Natural killer cell (primary cell): ENCODE measurements at regions not wholly inside any gene's neighbourhood (a gene's known extent, or its start where the extent isn't known, plus 50 kb on each side); places are given as distances from the start of the nearest gene placed in this dataset.

Source experiments
- ATAC-seq, 3 donors: fragments of 150-1000 bp in 2 of 3; fragments of 200-7000 bp in 1 of 3; cut with Tn5 transposase; 1 replicate in 1 of 3; 2 replicates in 2 of 3; pipeline ENCODE4 v1.10.0; 2021; ENCODE audit warnings: mild to moderate bottlenecking in 2 of 3, moderate library complexity in 2 of 3
- DNase-seq, 2 donors: peaks; one replicate each; pipeline versions ENCODE4 v3.0.0 to v3.0.0-alpha.2; 2013 to 2021; ENCODE audit warnings: mixed read lengths in 1 of 2
- H3K27ac ChIP-seq: one replicate; pipeline ENCODE4 v1.5.1; 2013; ENCODE audit warnings: mild to moderate bottlenecking, low read length
- H3K27me3 ChIP-seq: one replicate; pipeline ENCODE4 v1.6.1; 2013; ENCODE audit warnings: low read length; ENCODE audit not compliant: control insufficient read depth, insufficient read depth
- H3K36me3 ChIP-seq: one replicate; pipeline ENCODE4 v1.6.1; 2013; ENCODE audit warnings: low read length; ENCODE audit not compliant: control insufficient read depth, insufficient read depth
- H3K4me1 ChIP-seq: one replicate; pipeline ENCODE4 v1.6.1; 2013; ENCODE audit warnings: low read length; ENCODE audit not compliant: control insufficient read depth, insufficient read depth
- H3K4me3 ChIP-seq: one replicate; pipeline ENCODE4 v1.5.1; 2013; ENCODE audit warnings: low read length
- H3K9me3 ChIP-seq: one replicate; pipeline ENCODE4 v1.6.1; 2013; ENCODE audit warnings: low read length; ENCODE audit not compliant: control insufficient read depth, insufficient read depth
- H3K27ac Mint-ChIP-seq, 2 donors: one replicate each; pipeline ENCODE4 v1.8.0; 2022; ENCODE audit warnings: mild to moderate bottlenecking in 2 of 2, mixed read lengths in 2 of 2, moderate library complexity in 1 of 2
- H3K27me3 Mint-ChIP-seq, 2 donors: one replicate each; pipeline ENCODE4 v1.8.0; 2022; ENCODE audit warnings: low read depth in 2 of 2, mixed read lengths in 2 of 2
- H3K36me3 Mint-ChIP-seq: one replicate; pipeline ENCODE4 v1.8.0; 2022; ENCODE audit warnings: mixed read lengths
- H3K4me1 Mint-ChIP-seq, 2 donors: one replicate each; pipeline ENCODE4 v1.8.0; 2022; ENCODE audit warnings: mixed read lengths in 2 of 2
- H3K4me3 Mint-ChIP-seq: one replicate; pipeline ENCODE4 v1.8.0; 2022; ENCODE audit warnings: mild to moderate bottlenecking, moderate library complexity, mixed read lengths
- H3K9me3 Mint-ChIP-seq, 2 donors: one replicate each; pipeline ENCODE4 v1.8.0; 2022; ENCODE audit warnings: mixed read lengths in 2 of 2
- CTCF ChIP-seq: fragments of 200-600 bp; IDR thresholded peaks from one replicate; pipeline ENCODE4 v1.8.0; 2022; ENCODE audit warnings: antibody characterized with exemption
- WGBS: methylation state at CpG from one replicate; pipeline ENCODE4 v1.1.7; 2013; ENCODE audit warnings: missing lambda C conversion rate; ENCODE audit not compliant: insufficient coverage; 5-methylcytosine and 5-hydroxymethylcytosine counted together
- intact Hi-C: fragments of 100-400 bp; cut with micrococcal nuclease; formaldehyde crosslinking; loops from one replicate; pipeline ENCODE4 v1.14.2; 2022

GRCh38 chr12:97411341-97411740 lies 51.3 kb upstream of the RMST start:
- no peaks in the 10 kb centered on the region for H3K27me3 ChIP-seq
- Mint-ChIP-seq H3K4me1 (no peaks in the 10 kb centered on the region), H3K4me3 (no peak overlapping the region), H3K27me3 (no peaks in the 10 kb centered on the region), H3K36me3 (no peaks in the 10 kb centered on the region), H3K9me3 (no peaks in the 10 kb centered on the region), H3K27ac (no peak overlapping the region)
- no peaks in the 10 kb centered on the region for H3K4me1 ChIP-seq
- no peak for TF ChIP-seq CTCF
- no peaks in the 10 kb centered on the region for H3K9me3 ChIP-seq
- H3K4me3 ChIP-seq = no peak overlapping the region
- 98% methylated on average over 2 of the region's 3 CpGs for WGBS
- DNase-seq (no peak), ATAC-seq (no peak)
- no peaks in the 10 kb centered on the region for H3K36me3 ChIP-seq
- H3K27ac ChIP-seq = no peak overlapping the region
- intact Hi-C loops = no loop called here
